ENCODE measurements at regions not wholly inside any gene's neighbourhood (a gene's known extent, or its start where the extent isn't known, plus 50 kb on each side); places are given as distances from the start of the nearest gene placed in this dataset.
A peak's percentile ranks its signal among the peaks of the same experiment; 100 is the strongest.

GRCh38 chr6:27157459-27158315 lies 89.8 kb upstream of the PRSS16 start:
- TF ChIP-seq CTCF (IDR thresholded peaks at IDR 0.05) (peak; percentile 30 to 49 (median 43)), EP300 (IDR thresholded peaks at IDR 0.05) (no peak), POLR2A (IDR thresholded peaks at IDR 0.05; ENCODE audit: low read depth) (no peak)
